ENCODE measurements at regions not wholly inside any gene's neighbourhood (a gene's known extent, or its start where the extent isn't known, plus 50 kb on each side); places are given as distances from the start of the nearest gene placed in this dataset.

GRCh38 chr5:179497636-179498340 is 52.6 kb upstream of the RUFY1 start:
- H3K9me3 Mint-ChIP-seq: no peaks in the 10 kb centered on the region
- H3K4me3 Mint-ChIP-seq: no peak overlapping the region
- DNase-seq (no peak), ATAC-seq (no peak)
- no peaks in the 10 kb centered on the region for H3K36me3 Mint-ChIP-seq (ENCODE audit: insufficient read depth)
- no peaks in the 10 kb centered on the region for H3K4me1 Mint-ChIP-seq (ENCODE audit: low read depth)
- peaks cover 2% of the 10 kb centered on the region for H3K27me3 Mint-ChIP-seq (ENCODE audit: low read depth)

- Mint-ChIP-seq H3K4me3 (no peak overlapping the region), H3K9me3 (no peaks in the 10 kb centered on the region), H3K27me3 (ENCODE audit: low read depth) (peaks cover 2% of the 10 kb centered on the region), H3K36me3 (ENCODE audit: insufficient read depth) (no peaks in the 10 kb centered on the region), H3K4me1 (ENCODE audit: low read depth) (no peaks in the 10 kb centered on the region)
- ATAC-seq (no peak), DNase-seq (no peak)
These were observed 54.4 kb upstream of the RUFY1 start for GRCh38 chr5:179495906-179496455.

DNA sequence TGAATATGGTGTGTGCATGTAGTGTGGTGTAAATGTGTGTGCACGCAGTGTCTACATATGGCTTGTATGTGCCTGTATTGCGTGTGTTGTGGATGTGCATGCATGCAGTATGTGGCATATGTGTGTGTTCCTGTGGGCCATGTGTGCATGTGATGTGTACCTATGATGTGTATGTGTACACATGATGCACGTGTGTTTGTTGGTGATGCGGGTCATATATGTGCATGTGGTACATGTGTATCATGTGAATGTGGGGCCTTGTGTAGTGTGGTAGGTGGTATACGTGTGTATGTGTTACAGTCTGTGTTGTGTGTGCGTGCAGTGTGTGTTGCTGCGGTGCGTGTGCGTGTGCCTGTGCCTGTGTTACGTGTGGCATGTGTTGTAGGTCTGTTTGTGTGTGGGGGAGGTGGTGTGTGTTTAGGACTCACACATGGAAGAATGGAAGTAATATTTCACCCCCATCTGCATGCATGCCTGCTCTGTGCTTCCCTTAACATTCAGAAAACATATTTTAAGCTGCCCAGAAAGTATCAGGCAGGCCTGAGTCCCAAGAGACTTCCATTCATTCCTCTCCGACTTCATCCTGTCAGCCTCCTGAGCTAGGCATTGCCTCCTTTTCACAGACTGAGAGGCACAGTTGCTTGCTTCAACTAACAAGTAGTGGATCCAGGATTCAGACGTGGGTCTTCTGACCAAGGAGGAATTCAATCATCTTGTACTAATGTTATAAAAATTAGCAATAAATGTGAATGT is 55.4 kb upstream of the RUFY1 start:
- H3K4me1 Mint-ChIP-seq (ENCODE audit: low read depth): no peaks in the 10 kb centered on the region

DNA sequence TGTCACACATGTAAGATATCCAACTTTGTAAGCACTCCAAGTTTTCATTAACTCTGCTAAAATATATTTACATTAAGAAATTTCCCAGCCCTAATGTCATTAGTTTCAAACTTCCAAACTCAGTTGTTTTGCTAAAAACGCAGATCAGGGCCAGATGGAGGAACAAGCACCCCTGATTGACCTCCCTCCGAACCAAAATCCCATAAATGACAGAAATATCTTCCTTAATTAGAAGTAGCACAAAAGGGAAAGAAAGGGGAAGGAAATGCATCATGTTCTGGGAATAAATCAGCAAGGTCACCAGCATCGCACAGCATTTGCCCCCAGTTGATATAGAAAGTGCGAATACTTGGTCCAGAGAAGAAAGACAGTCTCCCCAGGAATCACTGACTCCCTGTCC is 61.4 kb upstream of the RUFY1 start:
- ATAC-seq (no peak), DNase-seq (no peak)
- Mint-ChIP-seq H3K4me1 (ENCODE audit: low read depth) (no peaks in the 10 kb centered on the region), H3K4me3 (no peak overlapping the region), H3K9me3 (no peaks in the 10 kb centered on the region), H3K36me3 (ENCODE audit: insufficient read depth) (no peaks in the 10 kb centered on the region), H3K27me3 (ENCODE audit: low read depth) (no peaks in the 10 kb centered on the region)

More for the DNA sequence above, 55.4 kb upstream of the RUFY1 start:
- H3K9me3 Mint-ChIP-seq: no peaks in the 10 kb centered on the region
- ATAC-seq: no peak
- no peak for DNase-seq
- no peaks in the 10 kb centered on the region for H3K36me3 Mint-ChIP-seq (ENCODE audit: insufficient read depth)
- H3K27me3 Mint-ChIP-seq (ENCODE audit: low read depth): peaks cover 2% of the 10 kb centered on the region
- no peak overlapping the region for H3K4me3 Mint-ChIP-seq

- no peaks in the 10 kb centered on the region for H3K4me1 Mint-ChIP-seq (ENCODE audit: low read depth)
- no peak overlapping the region for H3K4me3 Mint-ChIP-seq
- H3K9me3 Mint-ChIP-seq: no peaks in the 10 kb centered on the region
- ATAC-seq: no peak
- no peak for DNase-seq
- H3K27me3 Mint-ChIP-seq (ENCODE audit: low read depth): no peaks in the 10 kb centered on the region
- H3K36me3 Mint-ChIP-seq (ENCODE audit: insufficient read depth): no peaks in the 10 kb centered on the region
These were observed 61.9 kb upstream of the RUFY1 start for GRCh38 chr5:179488491-179488890.

DNA sequence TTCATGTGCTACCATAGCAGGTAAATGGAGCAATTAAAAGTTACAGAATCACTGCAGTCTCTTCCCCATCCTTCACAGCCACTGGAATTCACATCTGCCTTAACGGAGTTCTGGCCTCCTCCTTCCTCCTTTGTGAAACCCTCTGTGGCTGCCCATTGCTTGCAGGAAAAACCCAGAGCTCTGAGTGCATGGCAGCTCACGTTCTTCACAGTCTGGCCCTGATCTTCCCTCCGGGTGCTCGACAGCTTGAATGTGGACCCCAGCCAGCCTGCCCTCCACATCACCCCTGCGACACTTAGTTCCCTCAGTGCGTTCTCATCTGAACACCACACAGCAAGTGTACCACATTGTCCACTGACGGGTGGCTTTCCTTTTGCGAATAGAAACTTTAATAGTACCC is 63.2 kb upstream of the RUFY1 start:
- ATAC-seq (no peak), DNase-seq (no peak)
- Mint-ChIP-seq H3K9me3 (no peaks in the 10 kb centered on the region), H3K36me3 (ENCODE audit: insufficient read depth) (no peaks in the 10 kb centered on the region), H3K4me3 (no peak overlapping the region), H3K27me3 (ENCODE audit: low read depth) (no peaks in the 10 kb centered on the region), H3K4me1 (ENCODE audit: low read depth) (no peaks in the 10 kb centered on the region)

- ATAC-seq (no peak), DNase-seq (no peak)
- Mint-ChIP-seq H3K27me3 (ENCODE audit: low read depth) (no peaks in the 10 kb centered on the region), H3K4me1 (ENCODE audit: low read depth) (no peaks in the 10 kb centered on the region), H3K36me3 (ENCODE audit: insufficient read depth) (no peaks in the 10 kb centered on the region), H3K9me3 (no peaks in the 10 kb centered on the region), H3K4me3 (no peak overlapping the region)
These were observed 63.7 kb upstream of the RUFY1 start for GRCh38 chr5:179486596-179487051.

DNA sequence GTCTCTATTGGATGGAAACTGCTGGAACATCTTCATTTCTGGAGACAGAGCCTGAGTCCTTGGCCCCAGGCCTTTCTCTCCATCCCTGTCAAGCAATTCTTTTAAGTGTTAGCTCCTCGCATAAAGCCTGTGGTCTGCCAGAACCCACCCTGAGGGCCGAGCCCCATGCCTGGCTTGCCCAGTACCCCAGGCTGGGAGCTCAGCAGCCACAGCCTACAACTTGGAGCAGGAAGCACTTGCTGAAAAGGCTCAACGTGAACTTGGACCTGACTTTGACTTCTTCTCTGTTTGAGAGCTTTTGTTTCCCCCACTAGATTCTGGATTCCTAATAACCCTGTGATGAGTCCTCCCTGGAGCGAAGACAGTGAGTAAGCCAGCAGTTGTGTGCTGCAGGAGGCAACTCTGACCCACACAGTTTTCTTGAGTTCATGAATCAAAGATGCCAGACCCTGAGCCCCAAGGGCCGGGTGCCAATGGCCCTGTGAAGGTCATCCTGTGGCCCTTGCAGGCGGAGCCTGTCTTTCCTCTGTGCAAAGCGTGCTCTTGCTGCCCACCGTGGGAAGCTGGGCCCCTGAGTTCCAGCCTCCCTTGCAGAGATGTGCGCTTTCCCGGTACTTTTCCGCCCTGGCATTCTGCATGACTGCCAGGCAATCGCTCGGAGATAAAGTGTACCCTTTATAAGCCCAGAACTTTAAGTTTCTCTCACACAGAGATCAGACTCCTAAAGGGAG is 64.3 kb upstream of the RUFY1 start:
- Mint-ChIP-seq H3K4me3 (no peak overlapping the region), H3K4me1 (ENCODE audit: low read depth) (no peaks in the 10 kb centered on the region)
- DNase-seq: no peak

DNA sequence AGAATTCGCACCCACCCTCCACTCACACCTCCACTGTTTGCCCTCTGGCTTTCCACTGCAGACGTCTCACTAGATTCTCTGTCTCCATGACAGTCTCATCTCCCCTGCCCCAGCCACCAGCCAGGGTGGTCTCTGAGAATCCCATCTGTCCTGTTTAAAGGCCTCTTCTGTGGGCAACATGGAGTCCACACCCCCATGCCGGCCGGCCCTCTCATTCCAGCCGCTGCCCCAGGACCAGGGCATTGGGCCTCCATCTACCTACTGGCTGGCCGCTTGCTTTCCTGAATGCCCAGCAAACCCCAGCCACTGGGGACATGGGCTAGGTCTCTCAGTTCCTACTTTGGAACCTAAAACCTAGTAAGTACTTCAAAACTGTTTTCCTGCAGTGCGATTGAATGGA is 65.6 kb upstream of the RUFY1 start:
- ATAC-seq (no peak), DNase-seq (no peak)
- no peaks in the 10 kb centered on the region for H3K36me3 Mint-ChIP-seq (ENCODE audit: insufficient read depth)
- H3K4me3 Mint-ChIP-seq: no peak overlapping the region
- H3K9me3 Mint-ChIP-seq: no peaks in the 10 kb centered on the region
- H3K27me3 Mint-ChIP-seq (ENCODE audit: low read depth): no peaks in the 10 kb centered on the region
- H3K4me1 Mint-ChIP-seq (ENCODE audit: low read depth): no peaks in the 10 kb centered on the region

More for the DNA sequence above, 64.3 kb upstream of the RUFY1 start:
- ATAC-seq: no peak
- Mint-ChIP-seq H3K27me3 (ENCODE audit: low read depth) (no peaks in the 10 kb centered on the region), H3K36me3 (ENCODE audit: insufficient read depth) (no peaks in the 10 kb centered on the region), H3K9me3 (no peaks in the 10 kb centered on the region)

DNA sequence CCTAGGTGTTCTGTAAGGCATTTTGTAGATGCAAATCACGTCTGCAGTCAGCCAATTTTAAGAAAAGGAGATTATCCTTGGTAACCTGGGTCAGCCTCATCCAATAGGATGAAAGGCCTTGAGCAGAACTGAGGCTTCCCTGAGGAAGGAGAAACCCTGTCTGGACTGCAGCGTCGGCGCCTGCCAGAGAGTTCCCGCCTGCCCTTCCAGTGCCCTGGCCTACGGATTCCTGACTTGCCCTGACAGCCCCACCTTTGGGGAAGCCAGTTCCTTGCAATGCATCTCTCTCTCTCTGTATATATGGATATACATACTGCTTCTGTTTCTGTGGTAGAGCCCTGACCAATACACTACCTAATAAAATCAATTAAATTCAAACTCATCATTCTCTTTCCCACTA is 66.2 kb upstream of the RUFY1 start:
- Mint-ChIP-seq H3K27me3 (ENCODE audit: low read depth) (no peaks in the 10 kb centered on the region), H3K4me3 (no peak overlapping the region), H3K4me1 (ENCODE audit: low read depth) (no peaks in the 10 kb centered on the region), H3K36me3 (ENCODE audit: insufficient read depth) (no peaks in the 10 kb centered on the region), H3K9me3 (no peaks in the 10 kb centered on the region)
- DNase-seq: no peak
- no peak for ATAC-seq

- Mint-ChIP-seq H3K36me3 (ENCODE audit: insufficient read depth) (no peaks in the 10 kb centered on the region), H3K4me3 (no peak overlapping the region), H3K9me3 (no peaks in the 10 kb centered on the region), H3K27me3 (ENCODE audit: low read depth) (peaks cover 4% of the 10 kb centered on the region), H3K4me1 (ENCODE audit: low read depth) (no peaks in the 10 kb centered on the region)
- DNase-seq: no peak
- ATAC-seq: no peak
These were observed 71.7 kb upstream of the RUFY1 start for GRCh38 chr5:179478624-179479023.

DNA sequence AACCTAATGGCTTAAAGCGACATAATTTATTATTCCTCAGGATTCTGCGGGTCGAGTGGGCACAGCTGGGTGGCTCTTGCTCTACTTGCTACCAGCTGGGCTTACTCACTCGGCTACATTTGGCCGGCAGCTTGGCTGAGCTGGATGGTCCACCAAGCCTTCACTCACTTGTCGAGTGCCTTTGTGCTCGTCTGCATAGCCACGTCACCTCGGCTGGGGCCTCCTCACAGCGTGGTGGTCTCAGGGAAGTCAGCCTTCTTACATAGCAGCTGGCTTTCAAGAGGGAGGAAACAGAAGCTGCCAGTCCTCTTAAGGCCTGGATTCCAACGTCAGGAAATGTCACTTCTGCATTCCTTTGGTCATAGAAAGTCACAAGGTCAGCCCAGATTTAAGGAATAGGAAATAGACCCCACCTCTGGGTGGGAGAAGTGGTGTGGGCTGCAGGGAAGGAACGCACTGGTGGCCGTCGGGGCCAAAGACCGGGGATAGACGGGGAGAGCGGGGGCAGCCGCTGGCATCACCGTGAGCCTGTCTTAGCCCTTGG is 75.1 kb upstream of the RUFY1 start:
- DNase-seq (no peak), ATAC-seq (no peak)
- no peak overlapping the region for H3K4me3 Mint-ChIP-seq
- no peaks in the 10 kb centered on the region for H3K4me1 Mint-ChIP-seq (ENCODE audit: low read depth)
- H3K36me3 Mint-ChIP-seq (ENCODE audit: insufficient read depth): no peaks in the 10 kb centered on the region
- peaks cover 4% of the 10 kb centered on the region for H3K27me3 Mint-ChIP-seq (ENCODE audit: low read depth)
- H3K9me3 Mint-ChIP-seq: no peaks in the 10 kb centered on the region

DNA sequence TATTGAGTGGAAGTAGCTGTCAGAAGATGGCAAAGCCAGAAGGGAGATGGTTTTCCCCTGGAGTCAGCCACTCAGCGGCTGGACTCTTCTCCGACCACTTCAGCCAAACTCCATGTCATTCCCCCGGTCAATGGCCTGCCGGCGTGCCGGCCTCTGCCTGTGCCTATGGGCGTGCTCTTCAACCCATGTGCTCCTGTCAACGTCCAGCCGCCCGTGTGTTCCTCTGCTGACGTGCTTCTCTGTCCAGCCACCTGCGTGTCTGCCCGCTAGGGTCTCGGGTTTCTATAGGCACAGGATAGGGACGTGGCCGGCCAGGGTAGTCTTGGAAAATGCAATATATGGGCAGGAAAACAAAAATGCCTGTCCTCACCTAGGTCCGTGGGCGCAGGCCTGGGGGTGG is 77.7 kb upstream of the RUFY1 start:
- H3K36me3 Mint-ChIP-seq (ENCODE audit: insufficient read depth): no peaks in the 10 kb centered on the region
- ATAC-seq: no peak

GRCh38 chr5:179472174-179472573 is 78.2 kb upstream of the RUFY1 start:
- no peak for DNase-seq
- Mint-ChIP-seq H3K9me3 (no peaks in the 10 kb centered on the region), H3K4me3 (no peak overlapping the region), H3K36me3 (ENCODE audit: insufficient read depth) (no peaks in the 10 kb centered on the region), H3K27me3 (ENCODE audit: low read depth) (peaks cover 4% of the 10 kb centered on the region), H3K4me1 (ENCODE audit: low read depth) (no peaks in the 10 kb centered on the region)
- ATAC-seq: no peak

More for the DNA sequence above, 77.7 kb upstream of the RUFY1 start:
- no peaks in the 10 kb centered on the region for H3K4me1 Mint-ChIP-seq (ENCODE audit: low read depth)
- no peaks in the 10 kb centered on the region for H3K9me3 Mint-ChIP-seq
- no peak overlapping the region for H3K4me3 Mint-ChIP-seq
- H3K27me3 Mint-ChIP-seq (ENCODE audit: low read depth): peaks cover 4% of the 10 kb centered on the region
- no peak for DNase-seq
